ENCODE measurements at regions not wholly inside any gene's neighbourhood (a gene's known extent, or its start where the extent isn't known, plus 50 kb on each side); places are given as distances from the start of the nearest gene placed in this dataset.

DNA sequence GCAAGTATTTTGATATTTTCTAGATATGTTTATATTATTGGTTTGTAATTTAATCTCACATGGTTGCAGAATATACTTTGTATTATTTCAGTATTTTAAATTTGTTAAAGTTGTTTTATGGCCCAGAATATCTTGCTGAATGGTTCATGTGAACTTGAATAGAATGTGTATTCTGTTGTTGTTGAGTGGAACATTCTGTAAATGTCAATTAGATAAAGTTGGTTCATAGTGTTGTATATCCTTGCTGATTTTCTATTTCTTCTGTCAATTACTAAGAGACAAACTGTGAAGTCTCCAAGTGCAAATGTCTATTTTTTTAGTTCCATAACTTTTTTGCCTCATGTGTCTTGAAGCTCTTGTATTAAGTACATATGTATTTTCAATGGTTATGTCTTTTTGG lies 411.7 kb downstream of the NPIPA7 start:
- no peak for DNase-seq (ENCODE audit: low read depth in 2 of 2)

DNA sequence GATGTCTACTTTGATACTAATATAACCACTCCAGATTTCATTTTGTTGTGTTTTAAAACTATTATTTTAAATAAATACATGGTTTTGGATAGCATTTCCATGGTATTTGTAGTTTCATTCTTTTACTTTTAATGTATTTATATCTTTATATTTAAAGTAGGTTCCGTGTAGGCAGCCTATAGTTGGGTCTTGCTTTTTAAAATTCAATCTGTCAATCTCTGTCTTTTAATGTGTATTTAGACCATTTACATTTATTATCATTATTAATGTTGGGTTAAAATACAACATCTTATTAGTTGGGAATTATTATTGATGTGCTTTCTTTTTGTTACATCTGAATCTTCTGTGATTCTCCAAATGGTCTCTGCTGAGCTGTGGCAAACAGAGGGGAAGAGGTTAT lies 412.1 kb downstream of the NPIPA7 start:
- DNase-seq (ENCODE audit: low read depth in 2 of 2) = no peak

DNA sequence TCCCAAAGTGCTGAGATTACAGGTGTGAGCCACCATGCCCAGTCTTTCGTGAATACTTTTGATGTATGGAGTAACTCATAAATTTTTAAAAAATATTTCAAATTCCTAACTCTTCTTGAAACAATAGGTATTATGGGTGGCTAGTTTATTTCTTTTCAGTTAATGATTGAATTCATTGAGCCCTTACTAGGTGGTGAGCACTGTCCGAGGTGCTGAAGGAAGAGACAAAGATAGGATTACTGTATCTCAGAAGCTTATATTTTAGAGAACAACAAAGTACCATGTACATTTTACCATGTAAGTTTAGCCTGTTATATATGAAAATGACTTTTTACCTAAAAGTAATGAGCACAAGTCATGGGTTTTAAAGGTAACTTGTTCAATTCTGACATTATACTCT lies 418.3 kb downstream of the NPIPA7 start:
- DNase-seq (ENCODE audit: low read depth in 2 of 2) = no peak

DNA sequence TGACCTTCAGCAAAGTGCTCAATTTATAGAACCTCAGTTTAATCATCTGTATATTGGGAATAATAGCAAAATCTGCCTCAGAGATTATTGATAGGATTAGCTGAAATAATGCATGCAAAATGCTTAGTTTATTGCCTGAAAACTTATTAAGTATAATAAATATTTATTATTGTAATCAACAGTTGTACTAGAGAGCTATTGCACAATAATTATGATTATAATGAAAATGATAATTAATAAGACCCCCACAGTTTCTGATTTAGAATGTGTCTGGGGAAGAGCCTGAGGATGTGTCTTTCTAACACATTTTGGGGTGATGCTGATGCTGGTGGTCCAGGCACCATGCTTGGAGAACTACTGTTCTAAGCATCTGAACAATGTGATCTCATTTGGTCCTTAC lies 419.6 kb downstream of the NPIPA7 start:
- no peak for DNase-seq (ENCODE audit: low read depth in 2 of 2)

DNA sequence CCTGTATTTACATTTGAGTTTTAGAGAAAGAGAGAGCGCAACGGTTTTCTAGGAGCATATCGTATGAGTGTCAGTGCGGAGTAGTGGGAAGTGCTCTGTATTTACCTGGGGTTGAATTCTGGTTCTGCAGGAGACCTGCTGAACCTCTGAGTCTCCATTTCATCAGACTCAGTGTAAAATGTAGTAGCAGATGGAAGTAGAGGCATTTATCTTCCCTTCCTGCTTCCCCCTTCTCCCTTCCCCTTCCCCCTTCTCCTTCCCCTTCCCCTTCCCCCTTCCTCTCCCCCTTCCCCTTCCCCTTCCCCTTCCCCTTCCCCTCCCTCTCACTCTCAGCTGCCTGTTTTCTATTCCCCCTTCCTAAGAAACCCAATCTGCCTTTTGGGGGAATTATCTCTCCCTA lies 426.9 kb downstream of the NPIPA7 start:
- DNase-seq (ENCODE audit: low read depth in 2 of 2) = no peak

DNA sequence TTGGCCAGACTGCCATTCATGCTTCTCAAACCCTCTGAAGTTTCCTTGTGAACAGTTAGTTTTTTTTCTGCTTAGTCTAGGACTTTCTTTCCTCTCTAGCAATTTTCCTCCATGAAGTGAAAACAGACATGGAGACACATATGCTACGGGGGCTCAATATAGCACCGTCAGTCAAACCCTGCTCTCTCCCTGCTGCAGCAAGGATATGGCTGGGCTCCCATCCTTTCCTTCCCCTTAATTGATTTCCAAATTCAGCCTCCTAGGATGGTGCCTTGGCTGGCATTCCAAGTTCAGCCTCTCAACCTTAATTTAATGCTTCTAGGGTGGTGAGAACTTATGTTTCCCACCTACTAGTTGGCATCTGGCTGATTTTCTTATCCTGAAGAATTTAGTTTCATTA lies 436.7 kb downstream of the NPIPA7 start:
- DNase-seq (ENCODE audit: low read depth in 2 of 2) = no peak

DNA sequence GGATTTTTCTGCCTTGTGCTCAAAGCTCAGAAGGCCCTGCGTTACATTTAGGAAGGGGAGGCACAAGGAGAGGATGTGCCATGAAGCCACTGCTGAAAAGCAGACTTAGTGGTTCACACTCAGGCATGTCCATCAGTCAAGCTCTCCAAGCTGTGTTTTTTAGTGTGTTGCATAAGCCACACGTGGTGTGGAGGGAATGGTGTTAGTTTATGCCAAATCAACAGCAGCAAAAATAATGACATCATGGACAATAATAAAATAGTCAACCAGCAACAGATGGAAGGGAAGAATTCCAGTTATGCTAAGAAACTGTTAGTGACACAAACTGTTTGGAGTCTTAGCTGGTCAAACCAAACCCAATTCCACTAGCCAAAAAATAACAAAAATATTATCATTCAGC lies 438.3 kb downstream of the NPIPA7 start:
- DNase-seq (ENCODE audit: low read depth in 2 of 2) = no peak

DNA sequence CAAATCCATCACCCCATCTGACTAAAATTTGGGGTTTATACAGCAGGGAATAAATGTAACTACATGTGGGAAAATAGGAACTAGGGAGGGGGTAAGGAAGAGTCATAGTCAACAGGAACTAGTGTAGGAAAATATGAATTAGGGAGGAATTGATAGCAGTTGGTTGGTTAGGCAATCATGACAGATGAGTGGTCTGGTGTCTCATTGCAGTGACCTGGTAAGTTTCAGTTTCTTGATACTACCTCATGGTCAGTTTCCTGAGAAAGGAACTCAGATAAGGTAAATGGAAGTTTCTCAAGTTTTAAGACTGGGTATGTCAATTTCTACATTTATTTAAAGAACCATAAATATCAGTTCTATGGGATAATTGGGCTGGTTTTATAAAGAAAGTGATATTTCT lies 442.3 kb downstream of the NPIPA7 start:
- no peak for DNase-seq (ENCODE audit: low read depth in 2 of 2)

DNA sequence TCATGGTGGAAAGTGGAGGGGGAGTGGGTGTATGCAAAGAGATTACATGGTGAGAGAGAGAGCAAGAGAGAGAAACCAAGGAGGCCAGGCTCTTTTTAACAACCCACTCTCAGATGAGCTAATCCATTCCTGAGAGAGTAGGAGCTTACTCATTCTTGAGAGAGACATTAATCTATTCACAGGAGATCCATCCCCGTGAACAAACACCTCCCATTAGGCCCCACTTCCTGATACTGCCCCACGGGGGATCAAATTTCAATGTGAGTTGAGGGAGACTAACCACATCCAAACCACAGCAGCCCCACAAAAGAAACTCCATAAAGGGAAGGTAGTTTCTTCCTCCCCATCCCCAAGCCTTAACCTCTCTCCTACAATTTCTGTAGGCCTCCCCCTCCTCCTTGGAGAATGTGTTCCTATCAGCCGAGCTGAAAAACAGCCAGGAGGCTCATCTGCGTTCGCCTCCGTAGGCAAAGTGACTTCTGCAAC lies 450.0 kb downstream of the NPIPA7 start:
- no peak for DNase-seq (ENCODE audit: low read depth in 2 of 2)

DNA sequence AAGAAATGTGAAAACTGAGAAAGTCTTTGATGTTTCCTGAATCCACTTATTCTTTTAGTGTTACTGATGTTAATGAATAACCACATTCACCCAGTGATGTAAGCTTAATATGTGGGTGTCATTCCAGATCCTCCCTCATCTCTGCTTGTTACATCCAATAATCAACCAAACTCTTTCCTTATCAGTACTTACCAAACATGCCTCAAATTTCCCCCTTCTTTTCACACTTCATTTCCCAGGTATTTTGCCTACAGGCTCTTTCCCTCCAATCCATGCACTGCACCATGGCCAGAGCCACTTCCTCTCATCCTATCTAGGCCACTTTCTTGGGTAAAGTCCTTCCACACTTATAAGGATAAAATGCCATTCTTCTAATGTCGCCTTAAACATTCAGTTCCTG lies 451.5 kb downstream of the NPIPA7 start:
- DNase-seq (ENCODE audit: low read depth in 2 of 2) = no peak

DNA sequence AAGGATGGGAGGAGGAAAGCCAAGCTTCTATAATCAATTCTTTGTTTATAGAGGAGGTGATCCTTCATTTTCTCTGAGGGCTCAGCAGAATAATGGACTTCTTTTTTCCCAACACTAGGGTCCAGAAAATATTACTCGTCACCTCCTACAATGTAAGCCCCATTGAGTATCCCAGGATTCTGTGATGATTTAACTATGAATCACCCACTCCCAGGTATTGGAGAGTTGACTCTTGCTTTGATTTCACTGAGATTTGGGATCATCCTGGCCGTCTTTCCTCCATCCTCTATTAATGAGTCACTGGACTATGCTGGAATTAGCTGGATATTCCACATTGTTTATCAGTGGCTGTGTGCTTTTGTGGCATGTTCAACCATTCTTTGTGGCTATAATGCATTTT lies 452.0 kb downstream of the NPIPA7 start:
- no peak for DNase-seq (ENCODE audit: low read depth in 2 of 2)

DNA sequence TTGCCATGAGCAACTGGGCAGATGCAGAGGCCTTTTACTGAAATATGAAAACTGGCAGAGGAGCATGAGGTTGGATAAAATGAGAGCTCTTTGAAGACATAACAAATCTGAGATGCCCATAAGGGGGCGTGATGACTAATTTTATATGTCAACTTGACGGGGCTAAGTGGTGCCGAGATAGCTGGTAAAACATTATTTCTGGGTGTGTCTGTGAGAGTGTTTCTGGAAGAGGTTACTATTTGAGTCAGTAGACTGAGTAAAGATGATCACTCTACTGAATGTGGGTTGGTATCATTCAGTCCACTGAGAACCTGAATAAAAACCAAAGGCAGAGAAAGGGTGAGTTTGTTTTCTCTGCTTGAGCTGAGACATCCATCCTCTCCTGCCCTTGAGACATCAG lies 454.2 kb downstream of the NPIPA7 start:
- DNase-seq (ENCODE audit: low read depth in 2 of 2) = no peak

DNA sequence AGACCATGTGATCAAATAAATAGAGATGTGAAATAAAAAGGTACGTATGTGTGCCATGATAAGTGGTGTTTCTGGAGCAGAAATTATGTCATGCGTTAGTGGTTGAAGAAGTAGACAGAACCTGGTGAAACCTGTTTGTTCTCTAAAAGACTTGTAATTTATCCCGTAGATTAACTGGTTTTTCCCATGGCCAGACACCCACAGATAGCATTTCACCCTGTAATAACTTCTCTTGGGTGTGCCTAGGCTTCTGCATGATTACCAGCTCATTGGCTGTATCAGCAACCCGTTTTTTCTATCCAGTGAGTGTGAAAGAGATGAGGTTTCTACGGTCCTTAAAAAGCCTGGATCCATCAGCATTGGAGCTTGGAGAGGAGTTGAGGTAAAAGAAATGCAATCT lies 471.3 kb downstream of the NPIPA7 start:
- DNase-seq (ENCODE audit: low read depth in 2 of 2) = no peak

DNA sequence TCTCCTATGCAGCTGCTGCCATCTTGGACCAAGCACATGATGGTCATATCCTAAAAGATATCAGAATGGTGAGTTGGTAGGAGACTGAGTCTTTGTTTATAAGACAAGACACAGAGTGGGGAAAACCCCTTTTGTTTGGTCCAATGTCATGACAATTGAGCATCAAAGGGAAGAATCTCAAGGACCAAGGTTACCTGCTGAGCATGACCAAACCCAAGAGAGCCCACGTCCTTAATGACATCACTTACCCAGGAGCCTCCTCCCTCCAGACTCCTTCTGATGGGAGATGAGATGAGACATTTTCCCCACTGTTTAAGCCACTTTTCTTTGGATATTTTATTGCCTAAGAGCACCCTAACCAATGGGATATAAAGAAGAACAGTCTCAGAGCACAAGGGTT lies 478.1 kb downstream of the NPIPA7 start:
- DNase-seq (ENCODE audit: low read depth in 2 of 2) = no peak

DNA sequence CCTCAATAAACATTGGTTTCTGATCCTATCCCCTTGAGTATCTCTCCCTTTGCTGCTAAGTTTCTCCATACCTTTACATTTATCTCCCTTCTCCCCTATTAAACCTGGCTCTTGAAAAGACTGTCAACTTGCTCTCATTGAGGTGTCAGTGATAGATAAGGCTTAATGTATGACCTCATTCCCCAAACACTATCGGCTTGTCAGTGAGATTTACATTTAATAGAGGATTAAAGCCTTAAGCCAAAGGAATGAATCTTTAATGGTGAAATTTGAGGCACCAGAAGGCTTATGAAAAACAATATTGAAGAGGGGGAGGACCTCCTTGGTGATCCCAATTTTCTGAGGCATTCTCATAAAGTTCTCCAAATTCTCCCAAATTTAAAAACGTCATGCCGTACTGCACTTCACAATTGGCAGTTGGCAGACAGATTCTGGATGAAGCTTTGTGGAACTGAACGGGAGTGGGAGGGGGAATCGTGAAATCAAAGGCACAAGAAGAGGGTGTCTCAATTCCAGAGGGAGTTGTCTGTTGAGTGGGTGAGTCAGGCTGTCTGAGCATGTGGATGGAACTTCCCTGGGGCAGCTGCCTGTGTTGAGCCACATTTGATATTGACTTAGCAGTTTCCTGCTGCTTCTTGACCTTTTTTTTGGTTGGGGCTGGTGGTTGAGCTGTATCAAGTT lies 478.8 kb downstream of the NPIPA7 start:
- DNase-seq (ENCODE audit: low read depth in 2 of 2) = no peak

DNA sequence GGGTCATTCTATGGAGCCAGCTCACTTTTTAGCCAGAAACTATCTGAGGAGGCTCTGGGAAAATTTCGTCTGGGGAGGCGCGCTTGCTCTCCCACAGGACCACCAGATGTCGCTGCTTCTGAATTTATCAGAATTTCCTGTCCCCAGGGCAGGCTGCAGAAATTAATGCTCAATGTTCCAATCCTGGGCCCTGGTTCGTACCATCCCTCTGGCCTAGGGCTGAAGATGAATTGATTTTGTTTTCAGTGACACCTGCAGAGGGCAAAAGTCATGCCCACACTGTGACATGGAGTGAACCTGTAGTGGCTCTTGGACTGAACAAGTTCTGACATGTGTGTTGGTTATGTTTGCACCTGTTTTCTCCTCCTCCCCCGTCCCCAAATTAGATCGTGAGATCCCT lies 482.6 kb downstream of the NPIPA7 start:
- DNase-seq (ENCODE audit: low read depth in 2 of 2) = peak in 1 of 2 donors; percentile 12

DNA sequence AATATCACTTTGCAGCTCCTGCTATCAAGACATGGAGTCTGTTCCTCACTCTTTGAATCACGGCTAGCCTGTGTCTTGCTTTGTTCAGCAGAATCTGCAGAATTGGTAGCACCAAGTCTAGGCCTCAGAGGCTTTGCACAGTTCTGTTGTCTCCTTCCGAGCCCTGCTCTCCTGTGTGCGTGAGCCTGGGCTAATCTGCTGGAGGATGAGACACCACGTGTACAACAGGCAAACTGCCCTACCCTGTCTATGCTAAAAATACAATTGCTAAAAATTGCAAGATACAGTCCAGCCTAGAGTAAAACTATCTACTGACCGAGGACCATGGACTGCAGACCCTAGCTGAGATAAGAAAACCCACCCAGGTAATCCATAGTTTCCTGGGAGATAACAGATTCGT lies 484.7 kb downstream of the NPIPA7 start:
- DNase-seq (ENCODE audit: low read depth in 2 of 2) = no peak

DNA sequence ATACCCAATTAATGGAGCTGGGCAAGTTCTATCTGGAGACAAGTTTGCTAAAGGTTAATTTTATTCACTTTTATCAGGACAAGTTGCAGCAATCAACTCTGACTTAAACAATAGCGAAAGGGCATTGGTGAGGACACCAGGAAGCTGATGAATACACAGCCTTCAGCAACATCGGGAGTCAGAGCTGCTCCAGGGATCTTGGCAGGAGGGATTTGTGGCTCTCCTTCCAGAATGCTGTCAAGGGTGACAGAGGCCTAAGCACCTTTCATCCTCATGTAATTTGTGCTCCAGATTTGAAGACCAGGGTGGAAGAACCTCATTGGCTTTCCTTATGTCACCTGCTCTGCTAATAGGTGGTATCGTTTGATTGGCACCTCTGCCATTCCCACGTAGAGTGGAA lies 485.6 kb downstream of the NPIPA7 start:
- no peak for DNase-seq (ENCODE audit: low read depth in 2 of 2)

DNA sequence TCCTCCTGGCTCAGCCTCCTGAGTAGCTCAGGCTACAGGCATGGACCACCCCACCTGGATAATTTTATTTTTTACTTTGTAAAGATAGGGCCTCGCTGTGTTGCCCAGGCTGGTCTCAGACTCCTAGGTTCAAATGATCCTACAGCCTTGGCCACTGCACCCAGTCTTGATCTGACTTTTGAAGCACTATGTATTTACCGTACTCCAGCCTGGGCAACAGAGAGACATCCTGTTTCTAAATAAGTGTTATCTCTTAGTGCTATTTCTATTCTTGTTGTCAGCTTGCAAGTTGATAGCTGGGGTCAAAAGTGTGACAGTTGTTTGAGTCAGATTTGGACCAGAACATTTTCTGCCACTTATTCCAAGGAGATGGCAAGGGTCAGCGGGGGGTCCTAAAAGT lies 486.4 kb downstream of the NPIPA7 start:
- DNase-seq (ENCODE audit: low read depth in 2 of 2) = no peak

DNA sequence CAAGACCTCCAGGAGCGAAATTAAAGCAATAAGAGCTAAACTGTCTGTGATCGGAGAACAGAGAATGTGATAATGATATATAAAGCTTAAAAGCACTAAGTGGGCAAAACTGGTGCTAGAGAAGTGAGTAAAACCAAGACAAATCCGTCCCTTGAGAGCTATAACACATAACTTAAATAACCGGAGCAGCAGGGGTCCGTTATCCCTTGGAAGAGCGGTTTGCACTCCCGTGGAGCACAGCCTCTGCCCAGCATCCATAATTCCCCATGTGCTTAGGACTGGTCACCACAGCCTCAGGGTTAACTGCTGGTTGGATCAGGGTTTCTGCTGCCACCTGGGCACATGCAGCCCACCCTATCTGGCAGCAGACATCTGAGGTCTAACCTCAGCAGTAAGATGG lies 489.0 kb downstream of the NPIPA7 start:
- DNase-seq (ENCODE audit: low read depth in 2 of 2) = no peak

DNA sequence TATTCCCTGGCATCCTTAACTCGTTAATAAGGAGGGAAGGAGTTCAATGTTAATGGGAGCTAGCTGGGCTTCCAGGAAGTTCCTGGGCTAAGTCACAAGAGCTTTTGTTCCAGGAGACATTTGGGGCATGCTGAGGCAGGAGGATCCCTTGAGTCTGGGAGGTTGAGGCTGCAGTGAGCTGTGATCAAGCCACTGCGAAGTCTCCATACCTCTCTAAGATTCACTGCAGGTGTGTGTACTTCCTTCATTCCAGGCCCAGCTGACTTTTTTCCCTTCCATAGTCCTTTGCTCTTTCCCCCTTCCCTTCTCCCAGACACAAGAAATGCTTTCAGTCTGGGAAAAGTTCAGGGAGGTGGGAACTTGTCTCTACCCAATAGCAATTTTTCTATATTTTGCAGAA lies 489.8 kb downstream of the NPIPA7 start:
- no peak for DNase-seq (ENCODE audit: low read depth in 2 of 2)

DNA sequence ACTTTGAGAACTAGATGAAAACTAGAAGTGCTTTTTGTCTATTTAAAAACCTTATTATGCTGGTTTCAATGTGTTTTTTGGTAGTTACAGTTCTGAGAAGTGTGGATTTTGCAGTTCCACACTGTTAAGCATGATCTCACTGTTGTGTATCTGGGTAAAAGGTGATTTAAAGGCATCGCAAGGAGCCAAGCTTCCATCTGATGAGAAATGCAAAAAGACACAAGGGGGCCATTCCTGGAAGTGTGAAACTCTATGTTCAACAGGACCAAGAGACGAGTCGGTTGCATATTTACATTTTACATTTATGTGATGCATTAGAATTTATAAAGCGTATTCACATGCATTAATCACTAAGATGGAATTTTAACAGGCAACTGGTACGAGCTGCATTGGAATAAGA lies 490.8 kb downstream of the NPIPA7 start:
- DNase-seq (ENCODE audit: low read depth in 2 of 2) = no peak

DNA sequence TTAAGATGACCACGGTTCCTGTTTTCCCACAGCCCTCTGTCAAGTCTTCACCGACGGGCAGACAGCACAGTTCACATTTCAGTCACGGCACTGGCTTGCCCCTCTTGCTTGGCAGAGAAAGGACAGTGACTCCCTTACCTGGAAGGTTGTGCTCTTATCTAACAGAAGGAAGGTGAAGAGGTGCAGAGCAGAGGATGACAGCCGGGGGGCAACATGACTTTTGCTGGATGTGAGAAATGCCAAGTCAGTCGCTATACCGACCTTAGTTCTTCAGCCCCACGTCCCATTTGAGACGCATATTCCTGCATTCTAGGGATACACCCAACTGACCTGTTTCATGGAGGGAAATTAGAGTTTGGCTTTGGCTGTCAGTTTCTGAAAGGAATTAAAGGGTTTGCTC lies 492.3 kb downstream of the NPIPA7 start:
- DNase-seq (ENCODE audit: low read depth in 2 of 2) = no peak

DNA sequence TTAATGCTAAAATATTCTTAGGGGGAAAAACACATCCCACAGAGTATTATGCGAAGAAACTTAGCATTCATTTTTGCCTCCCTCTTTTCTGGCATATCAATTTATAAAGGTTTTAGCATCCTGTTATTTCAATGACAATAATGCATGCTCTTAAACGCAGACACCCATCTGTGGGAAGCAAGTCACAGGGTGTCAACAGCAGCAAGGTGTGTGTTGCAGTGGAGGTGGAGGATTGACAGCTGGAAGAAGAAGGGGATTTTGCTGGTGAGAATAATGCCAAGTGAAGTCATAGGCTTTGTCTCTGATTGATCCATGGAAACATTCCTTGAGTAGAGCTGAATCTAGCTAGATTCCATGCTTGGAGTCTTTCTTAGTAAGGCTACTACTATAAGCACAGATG lies 498.1 kb downstream of the NPIPA7 start:
- DNase-seq (ENCODE audit: low read depth in 2 of 2) = no peak

Measured in stimulated activated CD8-positive, alpha-beta memory T cell treated with anti-CD3 and anti-CD28 coated beads, Interleukin-7, amount 100 ng/mL, for 4 hours (primary cell).